Activated CD4-positive, alpha-beta T cell treated with anti-CD3 and anti-CD28 coated beads, Interleukin-2, amount 50 U/mL, for 4 hours (primary cell): ENCODE measurements at regions not wholly inside any gene's neighbourhood (a gene's known extent, or its start where the extent isn't known, plus 50 kb on each side); places are given as distances from the start of the nearest gene placed in this dataset.
A peak's percentile ranks its signal among the peaks of the same experiment; 100 is the strongest.

Experiments used
- DNase-seq, 2 experiments: peaks; one replicate each; pipeline ENCODE4 v3.0.0-alpha.2; 2020

- no peak for DNase-seq
These were observed 100.7 kb upstream of the MVB12B start for GRCh38 chr9:126225611-126226609.

GRCh38 chr9:126226991-126227936 lies 99.4 kb upstream of the MVB12B start:
- no peak for DNase-seq

GRCh38 chr9:126228111-126228780 lies 98.4 kb upstream of the MVB12B start:
- no peak for DNase-seq

- DNase-seq, result peak; percentile 52 to 55
These were observed 97.7 kb upstream of the MVB12B start for GRCh38 chr9:126228781-126229444.

GRCh38 chr9:126229501-126229900 lies 97.1 kb upstream of the MVB12B start:
- no peak for DNase-seq

GRCh38 chr9:126230692-126231091 lies 95.9 kb upstream of the MVB12B start:
- no peak for DNase-seq

DNA sequence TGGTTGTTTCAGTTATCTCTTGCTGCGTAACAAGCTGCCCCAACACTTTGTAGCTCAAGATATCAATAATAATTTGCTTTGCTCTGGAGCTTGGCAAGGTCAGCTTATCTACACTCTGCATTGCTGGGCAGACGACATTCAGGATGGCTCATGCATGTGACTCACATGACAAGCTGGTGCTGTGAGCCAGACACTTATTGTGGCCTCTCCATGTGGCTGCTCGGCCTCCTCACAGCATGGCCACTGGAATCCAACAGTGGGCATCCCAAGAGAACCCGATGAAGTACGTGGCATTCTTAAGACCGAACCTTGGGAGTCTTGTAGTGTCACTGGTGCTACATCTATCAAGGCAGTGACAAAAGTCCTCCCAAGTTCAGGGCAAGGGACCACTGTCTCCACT lies 94.2 kb upstream of the MVB12B start:
- no peak for DNase-seq

GRCh38 chr9:126233175-126233574 lies 93.5 kb upstream of the MVB12B start:
- no peak for DNase-seq

DNA sequence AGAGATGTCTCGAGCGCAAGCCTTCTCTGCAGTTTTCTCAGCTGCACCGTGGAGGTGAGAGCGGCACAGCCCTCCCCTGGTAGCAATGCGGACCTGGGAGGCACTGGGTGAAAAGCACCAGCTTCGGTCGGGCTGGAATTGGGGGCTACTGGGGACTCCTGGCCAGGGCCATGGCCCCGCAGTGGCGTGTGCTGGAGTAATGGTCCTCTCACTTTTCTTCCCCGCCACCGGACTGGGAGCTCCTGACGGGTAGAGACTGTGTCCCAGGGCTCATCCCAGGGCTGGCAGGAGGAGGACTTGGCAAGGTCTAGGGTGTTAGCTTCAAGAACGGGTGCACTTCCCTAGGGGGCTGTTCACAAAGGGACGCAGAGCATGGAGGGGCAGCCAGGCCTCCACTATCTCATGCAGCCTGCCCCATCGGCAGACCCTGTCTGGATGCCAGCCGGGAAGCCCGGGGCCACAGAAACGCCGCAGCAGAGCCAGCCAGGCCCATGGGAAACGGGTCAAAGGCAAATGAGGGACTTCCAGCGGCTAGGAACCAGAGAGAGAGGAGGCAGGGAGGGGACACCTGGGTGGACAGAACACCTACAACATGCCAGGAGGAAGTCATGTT lies 92.6 kb upstream of the MVB12B start:
- no peak for DNase-seq

GRCh38 chr9:126234681-126235335 lies 91.8 kb upstream of the MVB12B start:
- DNase-seq, result no peak

GRCh38 chr9:126235336-126236243 lies 91.0 kb upstream of the MVB12B start:
- no peak for DNase-seq

DNA sequence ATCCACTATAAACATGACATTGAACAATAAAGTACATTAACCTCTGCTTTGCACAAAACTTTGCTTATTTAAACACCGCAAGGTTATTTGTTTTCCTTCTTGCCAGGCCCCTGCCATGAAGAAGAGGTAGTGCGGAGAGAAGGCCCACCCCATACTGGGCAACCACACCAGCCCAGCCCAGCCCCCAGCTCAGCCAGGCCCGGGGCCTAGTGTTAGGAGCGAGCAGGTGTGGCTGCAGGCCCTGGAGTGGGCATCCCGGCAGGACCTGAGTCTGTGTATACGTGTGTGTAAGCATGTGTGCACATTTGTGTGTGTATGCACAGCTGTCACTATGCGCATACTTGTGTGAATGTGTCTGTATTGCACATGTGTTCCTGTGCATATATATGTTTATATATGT lies 90.4 kb upstream of the MVB12B start:
- DNase-seq, result no peak

DNA sequence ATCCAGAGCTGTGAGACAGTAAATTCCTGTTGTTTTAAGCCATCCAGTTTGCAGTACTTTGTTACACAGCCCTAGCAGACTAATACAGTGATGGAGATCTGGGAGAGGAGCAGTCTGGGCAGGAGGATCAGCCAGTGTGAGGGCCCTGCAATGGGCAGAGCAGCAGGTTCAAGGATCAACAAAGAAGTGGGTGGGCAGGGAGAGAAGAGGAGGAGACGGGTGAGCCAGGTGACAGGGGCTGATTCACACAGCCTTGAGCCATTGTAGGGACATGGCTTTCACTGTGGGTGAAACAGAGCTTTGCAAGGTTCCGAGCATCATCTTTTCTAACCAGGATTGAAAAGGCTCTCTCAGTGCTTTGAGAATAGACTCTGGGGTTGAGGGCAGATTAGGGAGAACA lies 88.2 kb upstream of the MVB12B start:
- DNase-seq, result no peak

GRCh38 chr9:126239515-126239914 lies 87.1 kb upstream of the MVB12B start:
- DNase-seq, result no peak

DNA sequence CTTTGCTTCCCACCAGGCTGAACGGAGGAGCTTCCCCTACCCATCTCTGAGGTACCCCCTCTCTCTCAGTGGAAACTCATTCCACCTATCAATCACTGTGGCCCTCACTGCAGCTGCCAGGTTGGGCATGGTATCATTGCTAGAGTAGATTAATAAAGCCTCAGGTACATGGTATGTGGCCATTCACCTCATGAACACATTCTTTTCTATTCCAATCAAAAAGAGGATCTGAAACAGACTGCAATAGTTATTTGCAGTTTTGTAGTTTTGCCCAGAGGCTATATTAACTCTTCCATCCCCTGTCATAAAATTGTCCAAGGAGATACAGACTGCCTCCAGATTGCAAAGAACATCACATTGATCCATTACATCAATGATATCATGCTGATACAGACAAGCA lies 85.8 kb upstream of the MVB12B start:
- no peak for DNase-seq

DNA sequence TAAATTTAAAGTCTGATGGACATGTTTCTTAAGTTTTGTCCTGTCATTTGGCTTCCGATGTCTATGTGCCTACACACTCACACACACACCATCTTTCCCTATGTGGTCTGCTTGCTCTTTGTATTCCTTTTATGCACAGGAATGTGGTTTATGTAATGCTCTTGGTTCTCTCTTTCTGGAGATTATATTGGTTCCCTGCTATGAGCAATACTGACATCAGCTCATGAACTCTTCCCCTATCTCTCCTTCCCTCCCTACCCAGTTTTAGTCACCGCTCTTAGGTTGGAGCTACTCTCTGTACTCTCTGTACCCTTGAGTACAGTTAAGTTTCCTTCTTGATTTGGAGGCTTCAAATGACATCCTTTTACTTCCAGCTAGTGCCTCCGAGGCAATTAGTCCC lies 77.9 kb upstream of the MVB12B start:
- no peak for DNase-seq

DNA sequence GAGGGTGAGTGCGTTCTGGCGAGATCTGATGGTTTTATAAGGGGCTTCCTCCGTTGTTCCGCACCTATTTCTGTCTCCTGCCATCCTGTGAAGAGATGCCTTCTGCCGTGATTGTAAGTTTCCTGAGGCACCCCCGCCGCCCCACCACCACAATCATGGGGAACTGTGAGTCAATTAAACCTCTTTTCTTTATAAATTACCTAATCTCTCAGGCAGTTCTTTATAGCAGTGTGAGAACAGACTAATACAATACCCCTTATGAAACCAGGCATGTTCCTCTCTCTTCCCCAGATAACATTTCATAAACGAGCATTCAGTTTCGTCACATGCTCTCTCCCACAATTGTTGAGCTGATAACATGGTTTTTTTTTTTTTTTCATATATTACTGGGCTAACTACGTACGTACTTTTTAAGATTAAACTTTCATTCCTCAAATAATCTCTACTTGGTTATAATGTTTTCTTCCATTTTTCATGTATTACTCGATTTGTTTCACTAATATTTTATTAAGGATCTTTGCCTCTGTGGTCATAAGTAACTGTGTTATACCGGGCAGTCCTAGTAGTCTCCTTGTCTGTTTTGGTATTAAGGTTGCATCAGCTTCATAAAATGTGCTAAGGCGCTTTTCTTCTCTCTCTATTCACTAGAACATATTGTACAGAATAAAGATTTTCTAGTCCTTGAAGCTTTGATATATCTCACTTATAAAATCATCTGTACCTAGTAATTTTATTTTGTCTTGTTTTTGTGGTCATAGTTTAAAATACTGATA lies 64.9 kb upstream of the MVB12B start:
- DNase-seq, result no peak

DNA sequence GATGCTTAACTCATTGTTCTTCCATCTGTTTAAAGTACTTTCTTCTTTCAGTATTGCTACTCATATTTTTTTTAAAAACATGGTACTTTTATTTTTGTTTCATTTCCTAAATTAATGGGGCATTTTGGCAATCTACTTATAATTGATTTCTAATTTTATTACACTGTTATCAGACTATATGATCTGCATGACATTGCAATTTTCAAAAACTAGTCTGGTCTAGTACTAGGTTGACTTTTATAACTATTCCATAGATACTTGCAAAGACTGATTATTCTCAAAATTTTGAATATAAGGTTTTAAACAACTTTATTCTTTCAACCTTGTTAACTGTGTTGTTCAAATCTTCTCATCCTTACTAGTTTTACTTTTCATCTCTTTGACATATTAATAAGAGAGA lies 63.9 kb upstream of the MVB12B start:
- no peak for DNase-seq

DNA sequence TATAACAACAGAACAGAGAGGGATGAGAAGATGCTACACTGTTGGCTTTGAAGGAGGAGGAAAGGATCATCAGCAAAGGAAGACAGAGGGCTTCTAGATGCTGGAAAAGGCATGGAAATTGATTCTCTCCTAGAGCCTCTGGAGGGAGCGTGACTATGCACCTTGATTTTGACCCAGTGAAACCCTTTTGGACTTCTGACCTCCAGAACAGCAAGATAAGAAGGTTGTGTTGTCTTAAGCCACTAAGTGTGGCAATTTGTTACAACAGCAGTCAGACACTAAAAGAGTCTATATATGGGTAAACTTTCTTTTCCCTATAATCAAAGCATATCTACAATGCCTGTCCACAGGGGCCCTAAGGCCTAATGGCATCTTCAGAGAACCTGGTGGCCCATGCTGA lies 56.1 kb upstream of the MVB12B start:
- no peak for DNase-seq
